HepG2 (cell line): ENCODE measurements at regions not wholly inside any gene's neighbourhood (a gene's known extent, or its start where the extent isn't known, plus 50 kb on each side); places are given as distances from the start of the nearest gene placed in this dataset.

ENCODE experiments used
- ADNP ChIP-seq: sonication (generic); formaldehyde crosslinking; IDR thresholded peaks from 2 replicates; pipeline ENCODE4 v1.4.0; 2020; ENCODE audit warnings: missing genetic modification reagents
- FIP1L1 ChIP-seq: fragments of 200-400 bp; formaldehyde crosslinking; IDR thresholded peaks from 2 replicates; pipeline ENCODE4 v1.6.1; 2018; ENCODE audit warnings: low read depth, mild to moderate bottlenecking, low read length, moderate library complexity, borderline replicate concordance; ENCODE audit not compliant: insufficient read depth
- KDM2A ChIP-seq: sonication (generic); formaldehyde crosslinking; IDR thresholded peaks from 2 replicates; pipeline ENCODE4 v1.4.0; 2020; ENCODE audit warnings: low read depth, missing genetic modification reagents, borderline replicate concordance
- MXD1 ChIP-seq: sonication (generic); formaldehyde crosslinking; IDR thresholded peaks from 2 replicates; pipeline ENCODE4 v1.4.0; 2020; ENCODE audit warnings: mild to moderate bottlenecking, missing genetic modification reagents
- RNF219 ChIP-seq: sonication (generic); formaldehyde crosslinking; IDR thresholded peaks from 2 replicates; pipeline ENCODE4 v1.5.0; 2020; ENCODE audit warnings: mild to moderate bottlenecking, missing genetic modification reagents
- RORA ChIP-seq: sonication (generic); formaldehyde crosslinking; IDR thresholded peaks from 2 replicates; pipeline ENCODE4 v1.5.0; 2020; ENCODE audit warnings: mild to moderate bottlenecking, missing genetic modification reagents, moderate library complexity
- SMC3 ChIP-seq: IDR thresholded peaks from 2 replicates; pipeline ENCODE4 v1.6.1; 2011; ENCODE audit warnings: low read length, improper control_type of control experiment
- SOX13 ChIP-seq, 3 experiments: fragments of 450-650 bp in 1 of 3; sonication (generic) in 1 of 3; formaldehyde crosslinking in 1 of 3; IDR thresholded peaks in 2 of 3; conservative IDR thresholded peaks in 1 of 3; 2 replicates each; pipeline versions ENCODE4 v1.5.0 to v1.6.1; 2016 to 2020; ENCODE audit warnings: antibody characterized with exemption in 1 of 3, mild to moderate bottlenecking in 1 of 3, missing compliant biosample characterization in 1 of 3, missing genetic modification reagents in 1 of 3, moderate library complexity in 1 of 3
- ZGPAT ChIP-seq: IDR thresholded peaks from 2 replicates; pipeline ENCODE4 v1.6.1; 2016; ENCODE audit warnings: mild to moderate bottlenecking
- ZNF503 ChIP-seq: sonication (generic); formaldehyde crosslinking; IDR thresholded peaks from 2 replicates; pipeline ENCODE4 v1.4.0; 2020; ENCODE audit warnings: missing genetic modification reagents
- TF ChIP-seq, protein P1 (sequence below): sonication (generic); formaldehyde crosslinking; IDR thresholded peaks from 2 replicates; pipeline ENCODE4 v1.9.0; 2021; ENCODE audit warnings: mild to moderate bottlenecking, missing genetic modification reagents
- TF ChIP-seq, protein P2 (sequence below): sonication (generic); formaldehyde crosslinking; IDR thresholded peaks from 2 replicates; pipeline ENCODE4 v1.5.1; 2020; ENCODE audit warnings: mild to moderate bottlenecking, missing genetic modification reagents

- TF ChIP-seq, protein P1, sequence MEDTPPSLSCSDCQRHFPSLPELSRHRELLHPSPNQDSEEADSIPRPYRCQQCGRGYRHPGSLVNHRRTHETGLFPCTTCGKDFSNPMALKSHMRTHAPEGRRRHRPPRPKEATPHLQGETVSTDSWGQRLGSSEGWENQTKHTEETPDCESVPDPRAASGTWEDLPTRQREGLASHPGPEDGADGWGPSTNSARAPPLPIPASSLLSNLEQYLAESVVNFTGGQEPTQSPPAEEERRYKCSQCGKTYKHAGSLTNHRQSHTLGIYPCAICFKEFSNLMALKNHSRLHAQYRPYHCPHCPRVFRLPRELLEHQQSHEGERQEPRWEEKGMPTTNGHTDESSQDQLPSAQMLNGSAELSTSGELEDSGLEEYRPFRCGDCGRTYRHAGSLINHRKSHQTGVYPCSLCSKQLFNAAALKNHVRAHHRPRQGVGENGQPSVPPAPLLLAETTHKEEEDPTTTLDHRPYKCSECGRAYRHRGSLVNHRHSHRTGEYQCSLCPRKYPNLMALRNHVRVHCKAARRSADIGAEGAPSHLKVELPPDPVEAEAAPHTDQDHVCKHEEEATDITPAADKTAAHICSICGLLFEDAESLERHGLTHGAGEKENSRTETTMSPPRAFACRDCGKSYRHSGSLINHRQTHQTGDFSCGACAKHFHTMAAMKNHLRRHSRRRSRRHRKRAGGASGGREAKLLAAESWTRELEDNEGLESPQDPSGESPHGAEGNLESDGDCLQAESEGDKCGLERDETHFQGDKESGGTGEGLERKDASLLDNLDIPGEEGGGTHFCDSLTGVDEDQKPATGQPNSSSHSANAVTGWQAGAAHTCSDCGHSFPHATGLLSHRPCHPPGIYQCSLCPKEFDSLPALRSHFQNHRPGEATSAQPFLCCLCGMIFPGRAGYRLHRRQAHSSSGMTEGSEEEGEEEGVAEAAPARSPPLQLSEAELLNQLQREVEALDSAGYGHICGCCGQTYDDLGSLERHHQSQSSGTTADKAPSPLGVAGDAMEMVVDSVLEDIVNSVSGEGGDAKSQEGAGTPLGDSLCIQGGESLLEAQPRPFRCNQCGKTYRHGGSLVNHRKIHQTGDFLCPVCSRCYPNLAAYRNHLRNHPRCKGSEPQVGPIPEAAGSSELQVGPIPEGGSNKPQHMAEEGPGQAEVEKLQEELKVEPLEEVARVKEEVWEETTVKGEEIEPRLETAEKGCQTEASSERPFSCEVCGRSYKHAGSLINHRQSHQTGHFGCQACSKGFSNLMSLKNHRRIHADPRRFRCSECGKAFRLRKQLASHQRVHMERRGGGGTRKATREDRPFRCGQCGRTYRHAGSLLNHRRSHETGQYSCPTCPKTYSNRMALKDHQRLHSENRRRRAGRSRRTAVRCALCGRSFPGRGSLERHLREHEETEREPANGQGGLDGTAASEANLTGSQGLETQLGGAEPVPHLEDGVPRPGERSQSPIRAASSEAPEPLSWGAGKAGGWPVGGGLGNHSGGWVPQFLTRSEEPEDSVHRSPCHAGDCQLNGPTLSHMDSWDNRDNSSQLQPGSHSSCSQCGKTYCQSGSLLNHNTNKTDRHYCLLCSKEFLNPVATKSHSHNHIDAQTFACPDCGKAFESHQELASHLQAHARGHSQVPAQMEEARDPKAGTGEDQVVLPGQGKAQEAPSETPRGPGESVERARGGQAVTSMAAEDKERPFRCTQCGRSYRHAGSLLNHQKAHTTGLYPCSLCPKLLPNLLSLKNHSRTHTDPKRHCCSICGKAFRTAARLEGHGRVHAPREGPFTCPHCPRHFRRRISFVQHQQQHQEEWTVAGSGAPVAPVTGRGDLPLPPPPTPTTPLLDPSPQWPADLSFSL, result no peak
- TF ChIP-seq, protein P2, sequence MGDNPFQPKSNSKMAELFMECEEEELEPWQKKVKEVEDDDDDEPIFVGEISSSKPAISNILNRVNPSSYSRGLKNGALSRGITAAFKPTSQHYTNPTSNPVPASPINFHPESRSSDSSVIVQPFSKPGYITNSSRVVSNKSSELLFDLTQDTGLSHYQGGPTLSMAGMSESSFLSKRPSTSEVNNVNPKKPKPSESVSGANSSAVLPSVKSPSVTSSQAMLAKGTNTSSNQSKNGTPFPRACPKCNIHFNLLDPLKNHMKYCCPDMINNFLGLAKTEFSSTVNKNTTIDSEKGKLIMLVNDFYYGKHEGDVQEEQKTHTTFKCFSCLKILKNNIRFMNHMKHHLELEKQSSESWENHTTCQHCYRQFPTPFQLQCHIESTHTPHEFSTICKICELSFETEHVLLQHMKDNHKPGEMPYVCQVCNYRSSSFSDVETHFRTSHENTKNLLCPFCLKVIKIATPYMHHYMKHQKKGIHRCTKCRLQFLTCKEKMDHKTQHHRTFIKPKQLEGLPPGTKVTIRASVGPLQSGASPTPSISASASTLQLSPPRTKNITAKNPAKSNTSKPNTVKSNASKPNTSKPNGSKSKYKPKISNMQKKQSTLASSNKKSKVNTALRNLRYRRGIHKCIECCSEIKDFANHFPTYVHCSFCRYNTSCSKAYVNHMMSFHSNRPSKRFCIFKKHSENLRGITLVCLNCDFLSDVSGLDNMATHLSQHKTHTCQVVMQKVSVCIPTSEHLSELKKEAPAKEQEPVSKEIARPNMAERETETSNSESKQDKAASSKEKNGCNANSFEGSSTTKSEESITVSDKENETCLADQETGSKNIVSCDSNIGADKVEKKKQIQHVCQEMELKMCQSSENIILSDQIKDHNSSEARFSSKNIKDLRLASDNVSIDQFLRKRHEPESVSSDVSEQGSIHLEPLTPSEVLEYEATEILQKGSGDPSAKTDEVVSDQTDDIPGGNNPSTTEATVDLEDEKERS, result no peak
- TF ChIP-seq MXD1 (no peak), SOX13 (IDR thresholded peaks at IDR 0.05) (no peak), SOX13 (CRISPR knock-in tag; conservative IDR thresholded peaks at IDR 0.05 in 1 of 2, IDR thresholded peaks at IDR 0.05 in 1 of 2) (peak in 1 of 2 experiments; percentile 72; a peak in 1 of 4 replicates), RORA (CRISPR knock-in tag) (no peak), SMC3 (no peak), KDM2A (CRISPR knock-in tag) (no peak), ZGPAT (CRISPR knock-in tag) (peak; percentile 31; the same call in 1 of the 2 replicates), RNF219 (CRISPR knock-in tag) (no peak), FIP1L1 (no peak), ZNF503 (0 out of 2 replicates have a peak, but pooled peaks have one; percentile 12), ADNP (CRISPR knock-in tag) (no peak)
Observed at GRCh38 chr5:92906798-92907376, 674.1 kb downstream of the NR2F1-AS1 start (continued).
